Mesendoderm (in vitro differentiated cells): ENCODE measurements at regions not wholly inside any gene's neighbourhood (a gene's known extent, or its start where the extent isn't known, plus 50 kb on each side); places are given as distances from the start of the nearest gene placed in this dataset.

Source experiments
- DNase-seq: peaks from one replicate; pipeline ENCODE4 v3.0.0; 2013
- H2AK5ac ChIP-seq: 2 replicates; pipeline ENCODE4 v1.6.1; 2013; ENCODE audit warnings: low read length, inconsistent platforms
- H2BK120ac ChIP-seq: 2 replicates; pipeline ENCODE4 v1.6.1; 2013; ENCODE audit warnings: low read depth, mild to moderate bottlenecking, low read length, moderate library complexity, mixed read lengths
- H2BK15ac ChIP-seq: replicated peaks from 2 replicates; pipeline ENCODE4 v1.6.1; 2013; ENCODE audit warnings: low read depth, mild to moderate bottlenecking, moderate library complexity
- H2BK5ac ChIP-seq: 2 replicates; pipeline ENCODE4 v1.6.1; 2013; ENCODE audit warnings: low read length, inconsistent platforms
- H3K18ac ChIP-seq: 2 replicates; pipeline ENCODE4 v1.6.1; 2013; ENCODE audit warnings: mild to moderate bottlenecking, low read length, mixed read lengths
- H3K23ac ChIP-seq: one replicate; pipeline ENCODE4 v1.6.1; 2013; ENCODE audit warnings: low read length
- H3K27ac ChIP-seq: 2 replicates; pipeline ENCODE4 v1.5.1; 2013; ENCODE audit warnings: low read depth, mild to moderate bottlenecking, inconsistent platforms, low read length, moderate library complexity
- H3K27me3 ChIP-seq: 2 replicates; pipeline ENCODE4 v1.6.1; 2013; ENCODE audit warnings: low read length, control low read depth, mild to moderate bottlenecking, inconsistent platforms; ENCODE audit not compliant: insufficient read depth, poor library complexity
- H3K36me3 ChIP-seq: 2 replicates; pipeline ENCODE4 v1.6.1; 2013; ENCODE audit warnings: low read length, inconsistent platforms; ENCODE audit not compliant: control insufficient read depth, insufficient read depth
- H3K4ac ChIP-seq: one replicate; pipeline ENCODE4 v1.6.1; 2013; ENCODE audit warnings: low read depth, mild to moderate bottlenecking, low read length, moderate library complexity
- H3K4me1 ChIP-seq: 2 replicates; pipeline ENCODE4 v1.6.1; 2013; ENCODE audit warnings: low read depth, low read length, inconsistent platforms; ENCODE audit not compliant: control insufficient read depth
- H3K4me2 ChIP-seq: 2 replicates; pipeline ENCODE4 v1.6.1; 2013; ENCODE audit warnings: low read length
- H3K4me3 ChIP-seq: 2 replicates; pipeline ENCODE4 v1.5.1; 2013; ENCODE audit warnings: mild to moderate bottlenecking, low read length
- H3K56ac ChIP-seq: one replicate; pipeline ENCODE4 v1.6.1; 2013; ENCODE audit warnings: low read length
- H3K79me1 ChIP-seq: 2 replicates; pipeline ENCODE4 v1.6.1; 2013; ENCODE audit warnings: low read length, inconsistent platforms
- H3K79me2 ChIP-seq: 2 replicates; pipeline ENCODE4 v1.6.1; 2013; ENCODE audit warnings: mild to moderate bottlenecking, low read length; ENCODE audit not compliant: control insufficient read depth, insufficient read depth
- H3K9ac ChIP-seq: 2 replicates; pipeline ENCODE4 v1.6.1; 2013; ENCODE audit warnings: low read length, inconsistent platforms
- H4K5ac ChIP-seq: one replicate; pipeline ENCODE4 v1.6.1; 2013; ENCODE audit warnings: low read length
- H4K8ac ChIP-seq: one replicate; pipeline ENCODE4 v1.6.1; 2013; ENCODE audit warnings: low read depth, mild to moderate bottlenecking, control low read depth, low read length, moderate library complexity
- WGBS: extraction: QIAGEN DNeasy Blood & Tissue Kit; methylation state at CpG from one replicate; pipeline ENCODE4 v1.1.7; 2013; ENCODE audit warnings: low lambda C conversion rate, missing lambda C conversion rate; ENCODE audit not compliant: insufficient coverage; ENCODE audit errors: extremely low coverage; 5-methylcytosine and 5-hydroxymethylcytosine counted together

DNA sequence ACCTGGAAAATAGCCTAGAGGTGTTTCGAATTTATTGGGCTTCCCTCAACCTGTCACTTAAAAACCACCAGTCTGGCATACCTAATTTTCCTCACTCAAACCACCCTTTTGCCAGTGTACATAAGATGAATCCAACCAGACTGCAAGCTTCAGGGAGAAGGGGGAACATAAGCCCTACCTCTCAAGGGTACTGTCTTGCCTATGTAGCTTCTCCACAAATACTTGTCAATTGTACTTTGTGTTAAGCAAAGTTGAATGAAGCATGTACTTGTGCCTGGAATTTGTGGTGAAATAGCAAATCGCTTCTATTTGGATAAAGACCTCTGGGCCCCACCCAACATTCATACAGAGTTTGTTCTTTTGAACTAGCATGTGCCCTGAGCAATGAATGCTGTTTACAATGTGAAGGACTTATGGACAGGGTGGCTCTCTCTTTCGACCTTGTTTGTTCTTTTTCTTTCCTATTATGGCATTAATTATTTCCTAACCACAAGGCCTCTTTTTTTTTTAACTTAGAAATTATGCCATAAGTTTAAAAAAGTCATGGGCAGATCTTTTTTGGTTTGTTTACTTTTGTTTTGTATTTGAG, 580.2 kb downstream of the EBF1 start:
- H4K8ac ChIP-seq: no peak overlapping the region
- no peaks in the 10 kb centered on the region for H3K79me2 ChIP-seq
- H3K27ac ChIP-seq: no peak overlapping the region
- H3K27me3 ChIP-seq: no peaks in the 10 kb centered on the region
- H2AK5ac ChIP-seq: no peak overlapping the region
- no peak overlapping the region for H3K4me2 ChIP-seq
- H2BK120ac ChIP-seq: no peak overlapping the region
- DNase-seq: no peak
- no peaks in the 10 kb centered on the region for H3K4me1 ChIP-seq
- H2BK5ac ChIP-seq: no peak overlapping the region
- no peak overlapping the region for H3K18ac ChIP-seq
- no peak overlapping the region for H2BK15ac ChIP-seq
- H3K79me1 ChIP-seq: no peaks in the 10 kb centered on the region
- no peak overlapping the region for H3K4ac ChIP-seq
- no peak overlapping the region for H3K23ac ChIP-seq
- H3K9ac ChIP-seq: no peak overlapping the region
- H3K36me3 ChIP-seq: no peaks in the 10 kb centered on the region
- H3K4me3 ChIP-seq: no peak overlapping the region
- H3K56ac ChIP-seq: no peak overlapping the region
- H4K5ac ChIP-seq: no peak overlapping the region
- WGBS: no CpG with 5 or more reads among the region's 3 CpGs

DNA sequence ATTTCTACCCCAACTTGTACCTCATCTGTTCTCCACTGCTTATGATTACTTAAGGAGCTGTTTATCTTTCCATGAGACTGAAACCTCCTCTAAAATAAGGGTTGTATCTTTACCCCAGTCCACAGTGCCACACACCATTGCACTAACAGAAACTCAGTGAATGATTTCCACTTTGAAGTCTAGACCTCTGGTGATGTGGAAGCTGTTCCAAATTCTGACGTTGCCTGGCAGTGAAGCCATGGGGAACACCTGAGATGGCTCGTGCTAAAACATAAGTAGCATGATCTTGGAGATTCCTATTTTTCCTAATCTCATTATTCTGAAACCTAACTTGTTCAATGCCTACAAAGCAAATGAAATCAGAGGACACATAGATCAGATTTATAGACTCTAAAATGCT, 583.2 kb downstream of the EBF1 start:
- Histone ChIP-seq H4K8ac (no peak overlapping the region), H2BK15ac (no peak overlapping the region), H3K56ac (no peak overlapping the region), H4K5ac (no peak overlapping the region), H3K23ac (no peak overlapping the region), H3K4me3 (no peak overlapping the region), H3K36me3 (no peaks in the 10 kb centered on the region), H3K9ac (no peak overlapping the region), H3K79me1 (no peaks in the 10 kb centered on the region), H3K79me2 (no peaks in the 10 kb centered on the region), H3K18ac (no peak overlapping the region), H3K27ac (no peak overlapping the region), H2AK5ac (no peak overlapping the region), H3K4ac (no peak overlapping the region), H3K27me3 (no peaks in the 10 kb centered on the region), H2BK5ac (no peak overlapping the region), H3K4me2 (no peak overlapping the region), H2BK120ac (no peak overlapping the region), H3K4me1 (no peaks in the 10 kb centered on the region)
- WGBS: no CpG with 5 or more reads among the region's 2 CpGs
- no peak for DNase-seq

DNA sequence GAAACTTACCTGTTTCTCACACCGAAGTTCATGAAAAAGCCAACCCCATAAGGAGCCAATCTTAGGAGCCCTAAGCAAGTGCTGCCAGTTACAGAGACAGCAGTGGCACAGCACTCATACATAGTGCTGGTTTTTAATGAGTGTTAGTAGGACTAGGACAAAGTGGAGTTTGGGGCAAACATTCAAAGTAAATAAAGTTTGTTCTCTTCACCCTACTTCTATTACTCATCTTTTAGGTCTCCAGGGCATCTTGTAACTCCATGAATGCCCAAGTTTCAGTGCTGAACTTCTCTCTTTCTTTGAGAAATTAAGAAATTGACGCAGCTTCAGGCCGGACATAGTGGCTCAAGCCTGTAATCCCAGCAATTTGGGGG, 584.7 kb downstream of the EBF1 start:
- Histone ChIP-seq H2BK120ac (no peak overlapping the region), H4K8ac (no peak overlapping the region), H3K9ac (no peak overlapping the region), H3K27me3 (no peaks in the 10 kb centered on the region), H4K5ac (no peak overlapping the region), H2BK15ac (no peak overlapping the region), H3K4me3 (no peak overlapping the region), H3K4me1 (no peaks in the 10 kb centered on the region), H3K79me2 (no peaks in the 10 kb centered on the region), H2BK5ac (no peak overlapping the region), H3K23ac (no peak overlapping the region), H3K56ac (no peak overlapping the region), H2AK5ac (no peak overlapping the region), H3K4ac (no peak overlapping the region), H3K79me1 (no peaks in the 10 kb centered on the region), H3K36me3 (no peaks in the 10 kb centered on the region), H3K27ac (no peak overlapping the region), H3K4me2 (no peak overlapping the region), H3K18ac (no peak overlapping the region)
- DNase-seq: no peak
- no CpG with 5 or more reads among the region's 3 CpGs for WGBS

DNA sequence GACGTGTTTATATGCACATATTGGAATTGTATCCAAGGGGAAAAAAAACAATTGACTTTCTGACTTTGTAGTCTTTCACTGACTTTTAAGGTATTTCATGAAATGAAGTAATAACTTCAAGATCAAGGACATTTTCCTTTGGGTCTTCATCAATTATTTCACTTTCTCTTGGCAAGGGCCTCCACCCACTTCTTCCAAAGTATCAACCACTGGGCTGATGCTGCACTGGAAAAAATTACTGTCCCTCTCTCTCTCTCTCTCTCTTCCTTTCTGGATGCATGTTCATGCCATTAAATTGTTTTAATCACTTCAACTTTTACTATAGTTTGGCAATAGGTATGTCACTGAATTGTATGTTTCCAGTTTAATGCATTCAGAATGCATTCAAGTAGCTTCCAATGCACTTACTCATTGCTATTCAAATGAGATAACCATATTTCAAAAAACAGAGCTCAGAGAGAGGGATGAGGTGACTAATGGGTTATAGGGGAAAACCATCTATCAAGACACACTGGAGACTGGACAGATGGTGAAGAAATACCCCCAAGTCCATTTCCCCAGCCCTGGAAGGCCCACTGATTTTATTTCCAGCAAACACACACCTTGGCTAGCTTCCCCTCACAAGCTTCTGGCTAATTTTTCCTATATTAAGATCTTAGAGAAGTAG, 585.3 kb downstream of the EBF1 start:
- no peak overlapping the region for H3K4ac ChIP-seq
- H2AK5ac ChIP-seq: no peak overlapping the region
- H3K4me1 ChIP-seq: no peaks in the 10 kb centered on the region
- no peak overlapping the region for H3K4me2 ChIP-seq
- no peak for DNase-seq
- H3K36me3 ChIP-seq: no peaks in the 10 kb centered on the region
- no peak overlapping the region for H2BK5ac ChIP-seq
- no peak overlapping the region for H3K18ac ChIP-seq
- H3K79me1 ChIP-seq: no peaks in the 10 kb centered on the region
- no peaks in the 10 kb centered on the region for H3K27me3 ChIP-seq
- H4K5ac ChIP-seq: no peak overlapping the region
- WGBS: no CpG with 5 or more reads among the region's 1 CpG
- H3K56ac ChIP-seq: no peak overlapping the region
- no peak overlapping the region for H4K8ac ChIP-seq
- H2BK15ac ChIP-seq: no peak overlapping the region
- H3K9ac ChIP-seq: no peak overlapping the region
- H3K27ac ChIP-seq: no peak overlapping the region
- H3K79me2 ChIP-seq: no peaks in the 10 kb centered on the region
- H2BK120ac ChIP-seq: no peak overlapping the region
- H3K23ac ChIP-seq: no peak overlapping the region
- H3K4me3 ChIP-seq: no peak overlapping the region

DNA sequence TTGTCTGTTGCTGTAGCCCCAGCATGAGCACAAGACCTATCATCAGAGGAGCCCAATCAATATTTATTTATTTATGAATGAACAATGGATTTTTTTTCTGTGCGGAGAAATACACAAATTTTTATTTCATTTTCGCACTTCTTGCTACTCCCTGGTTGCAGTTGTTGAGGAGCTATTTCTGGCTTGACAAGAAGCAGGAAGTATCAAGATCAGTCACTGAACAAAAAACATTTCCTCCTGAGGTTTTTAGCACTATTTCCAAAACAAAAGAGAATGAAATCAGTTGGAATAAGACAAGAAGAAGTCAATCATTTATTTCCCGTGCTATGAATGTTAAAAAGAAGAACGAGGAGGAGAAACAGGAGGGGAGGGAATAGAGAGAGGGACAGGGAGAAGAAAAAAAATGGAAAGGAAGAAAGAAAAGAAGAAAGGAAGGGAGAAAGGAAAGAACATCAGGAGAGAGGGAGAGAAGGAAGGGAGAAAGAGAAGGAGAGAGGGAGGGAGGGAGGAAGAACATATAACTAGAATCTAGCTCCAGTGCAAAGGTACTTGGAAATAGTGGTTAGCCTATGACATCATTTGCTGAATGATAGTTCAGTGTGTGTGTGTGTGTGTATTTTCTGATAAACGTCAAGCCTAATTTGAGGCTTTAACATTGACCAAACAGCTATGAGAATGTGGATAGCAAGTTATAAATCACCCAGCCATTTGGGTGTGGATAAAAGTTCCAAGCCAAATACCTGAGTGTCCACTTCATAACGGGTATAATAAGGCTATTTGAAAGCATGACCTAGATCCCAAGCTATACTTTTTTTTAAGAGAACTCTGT, 586.0 kb downstream of the EBF1 start:
- Histone ChIP-seq H2BK120ac (no peak overlapping the region), H3K79me2 (no peaks in the 10 kb centered on the region), H3K4me1 (no peaks in the 10 kb centered on the region), H3K4me3 (no peak overlapping the region), H3K9ac (no peak overlapping the region), H3K36me3 (no peaks in the 10 kb centered on the region), H2AK5ac (no peak overlapping the region), H3K4ac (no peak overlapping the region), H2BK5ac (no peak overlapping the region), H2BK15ac (no peak overlapping the region), H3K27ac (no peak overlapping the region), H3K27me3 (no peaks in the 10 kb centered on the region), H3K23ac (no peak overlapping the region), H3K18ac (no peak overlapping the region), H3K4me2 (no peak overlapping the region), H3K79me1 (no peaks in the 10 kb centered on the region), H4K5ac (no peak overlapping the region), H4K8ac (no peak overlapping the region), H3K56ac (no peak overlapping the region)
- no peak for DNase-seq
- no CpG with 5 or more reads among the region's 6 CpGs for WGBS
